Pancreas (tissue), 10 donors: ENCODE measurements at regions not wholly inside any gene's neighbourhood (a gene's known extent, or its start where the extent isn't known, plus 50 kb on each side); places are given as distances from the start of the nearest gene placed in this dataset.

Experiments
- ATAC-seq, 4 donors: fragments of 200-7000 bp; cut with Tn5 transposase; one replicate each; pipeline versions ENCODE4 v1.8.0 to v1.9.1; 2020; ENCODE audit warnings: mild to moderate bottlenecking in 4 of 4, moderate library complexity in 4 of 4
- DNase-seq, 6 donors: peaks; one replicate each; pipeline ENCODE4 v3.0.0-alpha.2; 2020
- FAIRE-seq: peaks from 2 replicates; lab custom pipeline; 2012; peaks lifted over from hg19 to GRCh38; lab: Jason Lieb, UNC
- H3K27ac ChIP-seq, 4 donors: fragments of 200-600 bp; sonication (generic); 1 replicate in 3 of 4; 2 replicates in 1 of 4; pipeline versions ENCODE4 v1.5.0 to v1.8.0; 2020
- H3K27me3 ChIP-seq, 4 donors: fragments of 200-600 bp; one replicate each; pipeline ENCODE4 v1.8.0; 2021
- H3K36me3 ChIP-seq, 3 donors: fragments of 200-600 bp; sonication (generic) in 1 of 3; one replicate each; pipeline versions ENCODE4 v1.5.0 to v1.8.0; 2020 to 2021
- H3K4me1 ChIP-seq, 3 donors: fragments of 200-600 bp; one replicate each; pipeline ENCODE4 v1.8.0; 2021
- H3K4me3 ChIP-seq, 4 donors: fragments of 200-600 bp; sonication (generic) in 2 of 4; one replicate each; pipeline versions ENCODE4 v1.5.0 to v1.8.0; 2020 to 2021
- H3K9me3 ChIP-seq, 4 donors: fragments of 200-600 bp; one replicate each; pipeline ENCODE4 v1.8.0; 2021
- CTCF ChIP-seq, 4 donors: fragments of 200-600 bp; sonication (generic) in 3 of 4; IDR thresholded peaks; one replicate each; pipeline versions ENCODE4 v1.5.0 to v1.8.0; 2021; ENCODE audit warnings: antibody characterized with exemption in 4 of 4
- WGBS, 2 donors: extraction: QIAGEN DNeasy Blood & Tissue Kit; methylation state at CpG; one replicate each; pipeline ENCODE4 v1.1.7; 2013; 5-methylcytosine and 5-hydroxymethylcytosine counted together
- intact Hi-C, 3 donors: fragments of 100-400 bp; cut with DNase I; formaldehyde crosslinking; loops; one replicate each; pipeline versions ENCODE4 v1.11.1 to v1.14.2; 2022
- donor health status: healthy with polysubstance abuse.
- donor health status: DM: no; HTN: no; CAD: no; lungs with moderate emphysema.
- donor health status: DM: no; HTN: no; CAD: no.
- donor health status: control.
- donor health status: control.
- donor health status: Bipolar disorder and iron deficiency.
- donor health status: DM: yes; HTN: yes; CAD: no.
- donor health status: DM: no; HTN: no; CAD: no.
- donor health status: DM: no; HTN: no; CAD: no.
- donor health status: DM: yes; HTN: yes; CAD: no.

GRCh38 chr6:81683912-81684311, 68.6 kb downstream of the TENT5A start:
- Histone ChIP-seq H3K9me3 (no peaks in the 10 kb centered on the region), H3K27ac (no peak overlapping the region), H3K27me3 (no peaks in the 10 kb centered on the region), H3K4me3 (no peak overlapping the region), H3K36me3 (no peaks in the 10 kb centered on the region), H3K4me1 (no peaks in the 10 kb centered on the region)
- ATAC-seq (no peak), DNase-seq (no peak), FAIRE-seq (no peak)
- no peak for TF ChIP-seq CTCF (IDR thresholded peaks at IDR 0.05)
- WGBS, 2 donors = 43 to 56% methylated on average over 5 of the region's 5 CpGs
- intact Hi-C loops = no loop called here

GRCh38 chr6:81682858-81683620, 69.4 kb downstream of the TENT5A start:
- no peaks in the 10 kb centered on the region for H3K4me1 ChIP-seq
- ATAC-seq = no peak
- WGBS, 2 donors = 74 to 78% methylated on average over 5 of the region's 5 CpGs
- intact Hi-C loops = no loop called here
- no peaks in the 10 kb centered on the region for H3K36me3 ChIP-seq
- DNase-seq = no peak
- H3K9me3 ChIP-seq = no peaks in the 10 kb centered on the region
- no peak for FAIRE-seq
- no peak overlapping the region for H3K4me3 ChIP-seq
- H3K27ac ChIP-seq = no peak overlapping the region
- no peaks in the 10 kb centered on the region for H3K27me3 ChIP-seq
- no peak for TF ChIP-seq CTCF (IDR thresholded peaks at IDR 0.05)

GRCh38 chr6:81682235-81682795, 70.2 kb downstream of the TENT5A start:
- TF ChIP-seq CTCF (IDR thresholded peaks at IDR 0.05) = no peak
- H3K4me1 ChIP-seq = no peaks in the 10 kb centered on the region
- H3K9me3 ChIP-seq = no peaks in the 10 kb centered on the region
- intact Hi-C loops = no loop called here
- no peak overlapping the region for H3K27ac ChIP-seq
- no peak overlapping the region for H3K4me3 ChIP-seq
- FAIRE-seq = no peak
- no peak for ATAC-seq
- no peaks in the 10 kb centered on the region for H3K36me3 ChIP-seq
- DNase-seq = no peak
- no peaks in the 10 kb centered on the region for H3K27me3 ChIP-seq

- Histone ChIP-seq H3K4me1 (no peaks in the 10 kb centered on the region), H3K36me3 (no peaks in the 10 kb centered on the region), H3K9me3 (no peaks in the 10 kb centered on the region), H3K27ac (no peak overlapping the region), H3K27me3 (no peaks in the 10 kb centered on the region), H3K4me3 (no peak overlapping the region)
- 82 to 87% methylated on average over 2 of the region's 2 CpGs for WGBS, 2 donors
- FAIRE-seq (no peak), DNase-seq (no peak), ATAC-seq (no peak)
- no peak for TF ChIP-seq CTCF (IDR thresholded peaks at IDR 0.05)
- intact Hi-C loops = no loop called here
These were observed 83.0 kb downstream of the TENT5A start for GRCh38 chr6:81669445-81669844.

- DNase-seq (no peak), ATAC-seq (no peak), FAIRE-seq (no peak)
- intact Hi-C loops = no loop called here
- Histone ChIP-seq H3K4me3 (no peak overlapping the region), H3K36me3 (no peaks in the 10 kb centered on the region), H3K27me3 (no peaks in the 10 kb centered on the region), H3K4me1 (no peaks in the 10 kb centered on the region), H3K9me3 (no peaks in the 10 kb centered on the region), H3K27ac (no peak overlapping the region)
- TF ChIP-seq CTCF (IDR thresholded peaks at IDR 0.05) = no peak
- 70 to 100% methylated on average over 1 of the region's 1 CpG for WGBS, 2 donors
These were observed 83.8 kb downstream of the TENT5A start for GRCh38 chr6:81668615-81669047.
